BJ (cell line): ENCODE measurements at regions not wholly inside any gene's neighbourhood (a gene's known extent, or its start where the extent isn't known, plus 50 kb on each side); places are given as distances from the start of the nearest gene placed in this dataset.

ENCODE experiments used
- CTCF ChIA-PET: fragments of 350-600 bp; formaldehyde crosslinking; extraction: SDS; loops from one replicate; lab custom pipeline; 2021; ENCODE audit warnings: antibody characterized with exemption, inconsistent platforms; lab: Yijun Ruan, JAX
- POLR2A ChIA-PET: fragments of 300-600 bp; sonication (Branson Sonifier 250); formaldehyde crosslinking; extraction: SDS; loops from one replicate; lab custom pipeline; 2021; ENCODE audit warnings: antibody characterized with exemption; lab: Charles Lee
- DNase-seq: peaks from one replicate; pipeline ENCODE4 v3.0.0-alpha.2; 2011; ENCODE audit warnings: low read depth
- H3K27me3 ChIP-seq: 2 replicates; pipeline ENCODE4 v1.6.0; 2011; ENCODE audit warnings: low read length; ENCODE audit not compliant: control insufficient read depth, insufficient read depth
- H3K36me3 ChIP-seq: 2 replicates; pipeline ENCODE4 v1.5.1; 2011; ENCODE audit warnings: low read length; ENCODE audit not compliant: control insufficient read depth, insufficient read depth
- H3K4me3 ChIP-seq: 2 replicates; pipeline ENCODE4 v1.5.1; 2011; ENCODE audit warnings: low read depth, mild to moderate bottlenecking, control low read depth, low read length
- CTCF ChIP-seq: IDR thresholded peaks from 2 replicates; pipeline ENCODE4 v1.5.1; 2011; ENCODE audit warnings: low read depth, mild to moderate bottlenecking, control low read depth, inconsistent platforms, low read length, moderate library complexity; ENCODE audit not compliant: insufficient read depth

- POLR2A ChIA-PET, result no interaction called here
- CTCF ChIA-PET, result no interaction called here
Measured at GRCh38 chr20:50253101-50253500, 62.5 kb downstream of the CEBPB start.

GRCh38 chr20:50254466-50255079 lies 63.9 kb downstream of the CEBPB start:
- Histone ChIP-seq H3K36me3 (no peaks in the 10 kb centered on the region), H3K4me3 (no peak overlapping the region), H3K27me3 (no peaks in the 10 kb centered on the region)
- no peak for TF ChIP-seq CTCF
- no peak for DNase-seq
- CTCF ChIA-PET, result interaction anchor here (1.6 kb wide), 1 partner anchor 18 kb away, joined by 5 read pairs; no protein-coding TSS in a partner anchor
- POLR2A ChIA-PET, result no interaction called here

More at GRCh38 chr20:50253101-50253500, 62.5 kb downstream of the CEBPB start:
- TF ChIP-seq CTCF, result no peak
- Histone ChIP-seq H3K4me3 (no peak overlapping the region), H3K27me3 (no peaks in the 10 kb centered on the region), H3K36me3 (no peaks in the 10 kb centered on the region)
- no peak for DNase-seq

- TF ChIP-seq CTCF, result no peak
- ChIA-PET CTCF (interaction anchor here (1.1 to 1.6 kb wide), 3 partner anchors 9 to 65 kb away, joined by 3 to 4 read pairs (median 3); no protein-coding TSS in a partner anchor), POLR2A (no interaction called here)
- Histone ChIP-seq H3K27me3 (no peaks in the 10 kb centered on the region), H3K36me3 (no peaks in the 10 kb centered on the region), H3K4me3 (no peak overlapping the region)
- no peak for DNase-seq
Measured at GRCh38 chr20:50256577-50256976, 65.9 kb downstream of the CEBPB start.

- DNase-seq, result no peak
- Histone ChIP-seq H3K4me3 (no peak overlapping the region), H3K27me3 (no peaks in the 10 kb centered on the region), H3K36me3 (no peaks in the 10 kb centered on the region)
- ChIA-PET POLR2A (no interaction called here), CTCF (interaction anchor here (1.0 kb wide), 1 partner anchor 79 kb away, joined by 3 read pairs; no protein-coding TSS in a partner anchor)
- TF ChIP-seq CTCF, result no peak
Measured at GRCh38 chr20:50257860-50258259, 67.2 kb downstream of the CEBPB start.

- CTCF ChIA-PET, result interaction anchor here (1.0 kb wide), 1 partner anchor 80 kb away, joined by 3 read pairs; no protein-coding TSS in a partner anchor
- Histone ChIP-seq H3K36me3 (no peaks in the 10 kb centered on the region), H3K4me3 (no peak overlapping the region), H3K27me3 (no peaks in the 10 kb centered on the region)
- no peak for DNase-seq
- POLR2A ChIA-PET, result no interaction called here
- TF ChIP-seq CTCF, result no peak
Measured at GRCh38 chr20:50258790-50259483, 68.3 kb downstream of the CEBPB start.
